ENCODE measurements at regions not wholly inside any gene's neighbourhood (a gene's known extent, or its start where the extent isn't known, plus 50 kb on each side); places are given as distances from the start of the nearest gene placed in this dataset.

DNA sequence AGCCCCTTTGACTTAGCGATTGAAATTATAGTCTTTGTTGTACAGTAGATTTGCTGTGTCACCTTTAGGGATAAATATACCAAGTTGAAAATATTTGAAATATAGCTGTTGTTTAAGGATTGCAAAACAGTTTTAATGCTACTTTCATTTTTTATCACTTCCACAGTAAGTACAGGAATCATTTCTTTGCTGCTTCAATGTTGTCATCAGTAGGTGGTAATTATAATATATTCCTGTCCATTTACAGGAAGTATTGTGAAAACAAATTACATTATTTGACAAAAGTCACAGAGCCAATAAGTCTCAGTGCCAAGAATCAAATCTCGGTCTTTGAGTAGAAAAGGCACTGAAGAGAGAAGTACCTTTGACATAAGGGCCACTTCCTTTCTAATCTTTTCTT lies 342.6 kb upstream of the RGS6 start:
- peaks cover 42% of the 10 kb centered on the region for H3K4me1 ChIP-seq (ENCODE audit: insufficient read depth, low read length)
- Mint-ChIP-seq H3K27me3 (ENCODE audit: low read depth, unreplicated experiment) (no peaks in the 10 kb centered on the region), H3K36me3 (ENCODE audit: low read depth, unreplicated experiment) (no peaks in the 10 kb centered on the region), H3K4me1 (ENCODE audit: low read depth, unreplicated experiment) (peaks cover 44% of the 10 kb centered on the region), H3K9me3 (ENCODE audit: unreplicated experiment) (no peaks in the 10 kb centered on the region), H3K27ac (ENCODE audit: unreplicated experiment) (no peak overlapping the region), H3K4me3 (ENCODE audit: unreplicated experiment) (peak overlapping the region; percentile 57)
- peaks cover 2% of the 10 kb centered on the region for H3K36me3 ChIP-seq (ENCODE audit: insufficient read depth, low read length)
- H4K20me1 ChIP-seq (ENCODE audit: insufficient read depth, low read length) = no peaks in the 10 kb centered on the region
- H3K79me2 ChIP-seq (ENCODE audit: insufficient read depth, low read length) = peaks cover 38% of the 10 kb centered on the region
- DNase-seq (ENCODE audit: low read depth) = no peak
- no peak for TF ChIP-seq EZH2 (IDR thresholded peaks at IDR 0.05; ENCODE audit: insufficient read depth, low read length)
- no peak for TF ChIP-seq CTCF (IDR thresholded peaks at IDR 0.05; ENCODE audit: insufficient read depth, low read depth, low read length)
- FAIRE-seq = no peak
- H3K4me3 ChIP-seq (ENCODE audit: insufficient read depth, low read depth, low read length) = no peak overlapping the region
- H3K9me3 ChIP-seq (ENCODE audit: insufficient read depth, low read depth, low read length) = no peaks in the 10 kb centered on the region
- H3K4me2 ChIP-seq (ENCODE audit: low read length) = peak overlapping the region; percentile 47
- H3K9ac ChIP-seq (ENCODE audit: low read length) = no peak overlapping the region
- H3K27ac ChIP-seq (ENCODE audit: low read depth, low read length) = no peak overlapping the region
- no peaks in the 10 kb centered on the region for H3K27me3 ChIP-seq (ENCODE audit: insufficient read depth, low read length)
- H2AFZ ChIP-seq (ENCODE audit: low read depth, low read length) = no peak overlapping the region

GRCh38 chr14:71590131-71590530 lies 342.1 kb upstream of the RGS6 start:
- Mint-ChIP-seq H3K4me3 (ENCODE audit: unreplicated experiment) (no peak overlapping the region), H3K4me1 (ENCODE audit: low read depth, unreplicated experiment) (peaks cover 49% of the 10 kb centered on the region), H3K36me3 (ENCODE audit: low read depth, unreplicated experiment) (no peaks in the 10 kb centered on the region), H3K27me3 (ENCODE audit: low read depth, unreplicated experiment) (no peaks in the 10 kb centered on the region), H3K27ac (ENCODE audit: unreplicated experiment) (no peak overlapping the region), H3K9me3 (ENCODE audit: unreplicated experiment) (no peaks in the 10 kb centered on the region)
- H3K4me3 ChIP-seq (ENCODE audit: insufficient read depth, low read depth, low read length) = no peak overlapping the region
- H3K36me3 ChIP-seq (ENCODE audit: insufficient read depth, low read length) = peaks cover 2% of the 10 kb centered on the region
- no peak for TF ChIP-seq CTCF (IDR thresholded peaks at IDR 0.05; ENCODE audit: insufficient read depth, low read depth, low read length)
- TF ChIP-seq EZH2 (IDR thresholded peaks at IDR 0.05; ENCODE audit: insufficient read depth, low read length) = no peak
- FAIRE-seq (no peak), DNase-seq (ENCODE audit: low read depth) (no peak)
- H3K27me3 ChIP-seq (ENCODE audit: insufficient read depth, low read length) = no peaks in the 10 kb centered on the region
- H4K20me1 ChIP-seq (ENCODE audit: insufficient read depth, low read length) = no peaks in the 10 kb centered on the region
- no peaks in the 10 kb centered on the region for H3K9me3 ChIP-seq (ENCODE audit: insufficient read depth, low read depth, low read length)
- peaks cover 40% of the 10 kb centered on the region for H3K79me2 ChIP-seq (ENCODE audit: insufficient read depth, low read length)
- no peak overlapping the region for H3K27ac ChIP-seq (ENCODE audit: low read depth, low read length)
- no peak overlapping the region for H3K9ac ChIP-seq (ENCODE audit: low read length)
- H2AFZ ChIP-seq (ENCODE audit: low read depth, low read length) = no peak overlapping the region
- H3K4me2 ChIP-seq (ENCODE audit: low read length) = no peak overlapping the region
- H3K4me1 ChIP-seq (ENCODE audit: insufficient read depth, low read length) = peaks cover 42% of the 10 kb centered on the region

DNA sequence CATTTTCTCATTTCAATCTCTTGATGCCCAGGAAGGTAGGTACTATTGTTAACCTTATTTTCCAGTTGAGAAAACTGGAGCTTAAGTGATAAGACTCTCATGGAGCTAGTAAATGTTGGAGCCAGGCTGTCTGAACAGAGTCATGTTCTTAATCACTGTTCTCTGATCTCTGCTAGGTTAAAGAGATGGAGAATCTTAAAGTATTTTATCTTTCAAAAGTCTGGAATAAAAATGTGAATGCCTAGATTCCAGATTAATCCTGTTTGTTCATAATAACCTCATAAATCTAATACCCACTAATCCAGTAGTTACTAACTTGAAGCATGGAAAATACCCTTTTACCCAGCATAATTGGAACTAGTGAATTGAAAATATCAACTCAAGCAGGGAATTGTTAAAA lies 341.0 kb upstream of the RGS6 start:
- H2AFZ ChIP-seq (ENCODE audit: low read depth, low read length) = no peak overlapping the region
- no peaks in the 10 kb centered on the region for H4K20me1 ChIP-seq (ENCODE audit: insufficient read depth, low read length)
- peak overlapping the region; percentile 56 for H3K4me2 ChIP-seq (ENCODE audit: low read length)
- DNase-seq (ENCODE audit: low read depth) (no peak), FAIRE-seq (no peak)
- H3K27me3 ChIP-seq (ENCODE audit: insufficient read depth, low read length) = no peaks in the 10 kb centered on the region
- peaks cover 47% of the 10 kb centered on the region for H3K79me2 ChIP-seq (ENCODE audit: insufficient read depth, low read length)
- no peaks in the 10 kb centered on the region for H3K9me3 ChIP-seq (ENCODE audit: insufficient read depth, low read depth, low read length)
- H3K27ac Mint-ChIP-seq (ENCODE audit: unreplicated experiment) = no peak overlapping the region
- no peaks in the 10 kb centered on the region for H3K36me3 Mint-ChIP-seq (ENCODE audit: low read depth, unreplicated experiment)
- peak overlapping the region; percentile 26 for H3K27ac ChIP-seq (ENCODE audit: low read depth, low read length)
- H3K27me3 Mint-ChIP-seq (ENCODE audit: low read depth, unreplicated experiment) = no peaks in the 10 kb centered on the region
- no peak overlapping the region for H3K9ac ChIP-seq (ENCODE audit: low read length)
- H3K4me3 ChIP-seq (ENCODE audit: insufficient read depth, low read depth, low read length) = no peak overlapping the region
- H3K36me3 ChIP-seq (ENCODE audit: insufficient read depth, low read length) = peaks cover 2% of the 10 kb centered on the region
- H3K4me1 Mint-ChIP-seq (ENCODE audit: low read depth, unreplicated experiment) = peaks cover 48% of the 10 kb centered on the region
- H3K9me3 Mint-ChIP-seq (ENCODE audit: unreplicated experiment) = no peaks in the 10 kb centered on the region
- no peak overlapping the region for H3K4me3 Mint-ChIP-seq (ENCODE audit: unreplicated experiment)
- TF ChIP-seq EZH2 (IDR thresholded peaks at IDR 0.05; ENCODE audit: insufficient read depth, low read length) (no peak), CTCF (IDR thresholded peaks at IDR 0.05; ENCODE audit: insufficient read depth, low read depth, low read length) (no peak)
- H3K4me1 ChIP-seq (ENCODE audit: insufficient read depth, low read length) = peaks cover 35% of the 10 kb centered on the region
